Keratinocyte (primary cell): ENCODE measurements at regions not wholly inside any gene's neighbourhood (a gene's known extent, or its start where the extent isn't known, plus 50 kb on each side); places are given as distances from the start of the nearest gene placed in this dataset.

Source experiments
- DNase-seq: peaks from one replicate; pipeline ENCODE4 v3.0.0-alpha.2; 2011; ENCODE audit warnings: low read depth, missing footprints, low spot score
- FAIRE-seq: peaks from 2 replicates; lab custom pipeline; 2011; peaks lifted over from hg19 to GRCh38; lab: Jason Lieb, UNC
- H2AFZ ChIP-seq: 2 replicates; pipeline ENCODE4 v1.6.0; 2012; ENCODE audit warnings: low read length, control low read depth, inconsistent platforms; ENCODE audit not compliant: control insufficient read depth
- H3K27ac ChIP-seq: 2 replicates; pipeline ENCODE4 v1.5.1; 2011; ENCODE audit warnings: low read length; ENCODE audit not compliant: control insufficient read depth, insufficient read depth
- H3K27me3 ChIP-seq: 3 replicates; pipeline ENCODE4 v1.6.0; 2011; ENCODE audit warnings: low read length; ENCODE audit not compliant: control insufficient read depth, insufficient read depth; ENCODE audit errors: extremely low read depth
- H3K36me3 ChIP-seq, 2 experiments: 2 replicates in 1 of 2; 3 replicates in 1 of 2; pipeline ENCODE4 v1.5.1; 2011; ENCODE audit warnings: low read length in 2 of 2, mild to moderate bottlenecking in 1 of 2; ENCODE audit not compliant: control insufficient read depth in 2 of 2, insufficient read depth in 2 of 2; ENCODE audit errors: extremely low read depth in 1 of 2
- H3K4me1 ChIP-seq: 3 replicates; pipeline ENCODE4 v1.5.1; 2011; ENCODE audit warnings: low read length; ENCODE audit not compliant: control insufficient read depth, insufficient read depth; ENCODE audit errors: extremely low read depth
- H3K4me2 ChIP-seq: 3 replicates; pipeline ENCODE4 v1.6.0; 2011; ENCODE audit warnings: low read depth, low read length; ENCODE audit not compliant: control insufficient read depth, insufficient read depth; ENCODE audit errors: extremely low read depth
- H3K4me3 ChIP-seq, 3 experiments: fragments of 200-600 bp in 1 of 3; sonication (generic) in 1 of 3; 2 replicates in 2 of 3; 3 replicates in 1 of 3; pipeline ENCODE4 v1.5.1; 2011 to 2016; ENCODE audit warnings: low read length in 3 of 3, mild to moderate bottlenecking in 3 of 3, control low read depth in 2 of 3, inconsistent platforms in 1 of 3, low read depth in 1 of 3, mixed read lengths in 1 of 3, mixed run types in 1 of 3, moderate library complexity in 1 of 3; ENCODE audit not compliant: control insufficient read depth in 2 of 3, insufficient read depth in 2 of 3; ENCODE audit errors: extremely low read depth in 1 of 3
- H3K79me2 ChIP-seq: 2 replicates; pipeline ENCODE4 v1.6.0; 2012; ENCODE audit warnings: low read length; ENCODE audit not compliant: control insufficient read depth, insufficient read depth
- H3K9ac ChIP-seq: 3 replicates; pipeline ENCODE4 v1.6.0; 2011; ENCODE audit warnings: low read length; ENCODE audit not compliant: control insufficient read depth, insufficient read depth; ENCODE audit errors: extremely low read depth
- H3K9me1 ChIP-seq: 3 replicates; pipeline ENCODE4 v1.6.0; 2011; ENCODE audit warnings: low read length; ENCODE audit not compliant: control insufficient read depth, insufficient read depth; ENCODE audit errors: extremely low read depth
- H3K9me3 ChIP-seq: 2 replicates; pipeline ENCODE4 v1.5.1; 2012; ENCODE audit warnings: low read depth, low read length; ENCODE audit not compliant: control insufficient read depth
- H4K20me1 ChIP-seq: 3 replicates; pipeline ENCODE4 v1.6.0; 2011; ENCODE audit warnings: low read length; ENCODE audit not compliant: control insufficient read depth, insufficient read depth; ENCODE audit errors: extremely low read depth
- CTCF ChIP-seq, 3 experiments: IDR thresholded peaks in 1 of 3; conservative IDR thresholded peaks in 1 of 3; optimal IDR thresholded peaks in 1 of 3; 2 replicates in 2 of 3; 3 replicates in 1 of 3; pipeline versions ENCODE3 to v1.5.1; 2011; ENCODE audit warnings: low read length in 3 of 3, mild to moderate bottlenecking in 3 of 3, moderate library complexity in 2 of 3, control low read depth in 1 of 3, inconsistent platforms in 1 of 3; ENCODE audit not compliant: insufficient read depth in 2 of 3; ENCODE audit errors: extremely low read depth in 1 of 3
- EZH2 ChIP-seq: IDR thresholded peaks from one replicate; pipeline ENCODE4 v1.6.1; 2012; ENCODE audit warnings: inconsistent platforms, mild to moderate bottlenecking, low read length, moderate library complexity
- dilution Hi-C: fragments of 300-500 bp; cut with MboI; formaldehyde crosslinking; loops from one replicate; pipeline ENCODE4 v1.7.0; 2020; ENCODE audit warnings: low sequenced_read_pairs; ENCODE audit not compliant: extremely low pct_ligation_motif_present

DNA sequence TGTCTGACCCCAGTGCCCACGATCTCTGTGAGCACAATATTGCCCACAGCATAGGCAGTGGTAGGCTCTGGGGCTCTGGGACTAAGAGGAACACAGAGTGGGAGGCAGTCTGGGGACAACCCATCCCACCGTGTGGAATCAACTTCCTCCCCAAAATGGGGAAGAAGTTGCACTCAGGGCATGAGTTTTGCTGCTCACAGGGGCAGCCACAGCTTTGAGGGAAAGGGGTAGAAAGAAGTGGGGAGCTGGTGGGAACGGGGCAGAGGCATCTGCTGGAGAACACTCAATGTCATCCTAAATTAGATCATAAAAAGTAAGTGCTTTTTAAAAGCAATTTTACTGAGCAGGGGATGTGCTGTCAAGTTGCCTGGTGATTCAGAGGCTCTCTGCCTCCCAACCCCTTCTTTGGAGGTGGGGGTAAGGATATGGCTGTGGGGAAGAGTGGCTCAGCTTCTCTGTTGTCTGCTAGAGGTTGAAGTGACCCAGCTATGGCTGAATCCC, 233.8 kb upstream of the NCAM1 start:
- no peak overlapping the region for H3K4me2 ChIP-seq
- dilution Hi-C loops: no loop called here
- H3K9me3 ChIP-seq: no peaks in the 10 kb centered on the region
- no peaks in the 10 kb centered on the region for H3K4me1 ChIP-seq
- no peaks in the 10 kb centered on the region for H4K20me1 ChIP-seq
- H3K4me3 ChIP-seq: no peak overlapping the region
- no peak overlapping the region for H3K27ac ChIP-seq
- no peaks in the 10 kb centered on the region for H3K36me3 ChIP-seq
- no peak overlapping the region for H2AFZ ChIP-seq
- TF ChIP-seq EZH2 (no peak), CTCF (optimal IDR thresholded peaks at IDR 0.05 in 1 of 3, IDR thresholded peaks at IDR 0.05 in 1 of 3, conservative IDR thresholded peaks at IDR 0.05 in 1 of 3; ENCODE audit: extremely low read depth in 1 of 3, insufficient read depth in 2 of 3, low read length in 3 of 3) (no peak)
- FAIRE-seq (no peak), DNase-seq (no peak)
- H3K27me3 ChIP-seq: no peaks in the 10 kb centered on the region
- H3K9me1 ChIP-seq: no peaks in the 10 kb centered on the region
- no peaks in the 10 kb centered on the region for H3K79me2 ChIP-seq
- H3K9ac ChIP-seq: no peak overlapping the region

DNA sequence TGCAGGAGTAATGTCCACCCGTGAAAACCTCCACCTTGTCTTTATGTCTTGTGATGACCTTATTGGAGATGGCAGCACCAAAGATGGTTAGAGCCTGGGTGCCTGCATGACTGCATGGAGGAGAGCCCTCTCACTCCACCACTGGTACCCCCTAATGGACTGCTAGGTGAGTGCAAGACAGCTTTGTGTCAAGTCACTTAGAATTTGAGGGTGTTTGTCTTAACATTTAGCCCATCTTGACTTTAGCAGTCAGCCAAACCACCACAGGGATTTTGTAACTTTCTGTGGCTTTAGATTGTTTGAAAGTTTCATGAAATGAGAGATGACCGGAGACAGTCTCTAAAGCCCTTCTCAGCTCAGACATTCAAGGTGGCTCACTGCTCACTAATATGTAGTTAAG, 232.9 kb upstream of the NCAM1 start:
- no peak for DNase-seq
- no peaks in the 10 kb centered on the region for H3K4me1 ChIP-seq
- no peak overlapping the region for H3K4me3 ChIP-seq
- no peaks in the 10 kb centered on the region for H3K79me2 ChIP-seq
- no peak for TF ChIP-seq CTCF (optimal IDR thresholded peaks at IDR 0.05 in 1 of 3, IDR thresholded peaks at IDR 0.05 in 1 of 3, conservative IDR thresholded peaks at IDR 0.05 in 1 of 3; ENCODE audit: extremely low read depth in 1 of 3, insufficient read depth in 2 of 3, low read length in 3 of 3)
- TF ChIP-seq EZH2: no peak
- no peak overlapping the region for H3K27ac ChIP-seq
- dilution Hi-C loops: no loop called here
- no peak overlapping the region for H3K4me2 ChIP-seq
- no peaks in the 10 kb centered on the region for H3K27me3 ChIP-seq
- no peak for FAIRE-seq
- no peak overlapping the region for H3K9ac ChIP-seq
- H3K9me1 ChIP-seq: no peaks in the 10 kb centered on the region
- no peaks in the 10 kb centered on the region for H3K9me3 ChIP-seq
- no peaks in the 10 kb centered on the region for H3K36me3 ChIP-seq
- no peaks in the 10 kb centered on the region for H4K20me1 ChIP-seq
- no peak overlapping the region for H2AFZ ChIP-seq
